Renal pelvis (tissue), 1 donor: ENCODE measurements at regions not wholly inside any gene's neighbourhood (a gene's known extent, or its start where the extent isn't known, plus 50 kb on each side); places are given as distances from the start of the nearest gene placed in this dataset.

Experiments used
- DNase-seq: peaks from one replicate; pipeline ENCODE4 v3.0.0-alpha.2; 2013

GRCh38 chr2:228649876-228650275 is 468.4 kb upstream of the SPHKAP start:
- DNase-seq: no peak

DNA sequence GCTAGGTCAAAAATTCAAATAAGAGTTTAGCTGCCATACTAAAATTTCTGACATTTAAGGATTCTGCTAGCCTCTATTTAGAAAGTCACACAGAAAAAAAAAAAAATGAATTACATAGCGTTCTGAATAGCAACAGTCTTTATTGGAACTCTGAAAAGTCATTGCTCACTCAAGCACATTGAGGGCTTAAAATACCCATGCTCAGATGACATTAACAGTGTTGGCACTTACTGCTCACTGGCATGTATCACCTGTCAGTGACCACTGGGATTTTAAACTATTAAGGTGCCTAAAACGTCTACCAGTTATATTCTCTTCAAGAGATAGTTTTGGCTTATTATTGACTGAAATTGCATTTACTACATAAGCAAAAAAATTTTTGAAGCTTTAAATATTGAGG is 468.0 kb upstream of the SPHKAP start:
- no peak for DNase-seq

DNA sequence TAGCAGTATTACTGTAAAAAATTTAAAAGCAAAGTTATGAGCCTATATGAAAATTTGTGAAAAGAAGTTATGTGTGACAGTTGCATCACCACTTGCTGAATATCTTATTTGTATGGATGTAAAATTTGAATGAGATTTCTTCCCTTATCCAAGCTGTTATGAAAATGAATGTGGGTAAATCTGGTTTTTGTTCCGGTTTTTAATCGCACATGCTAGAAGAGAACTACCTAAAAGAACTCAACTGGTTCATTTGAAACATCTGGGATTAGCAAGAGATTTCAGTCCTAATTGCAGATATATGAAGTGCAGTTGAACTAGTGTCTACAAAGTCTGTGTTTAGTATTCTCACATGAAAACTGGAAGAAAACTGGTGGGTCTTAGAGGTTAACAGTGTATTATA is 467.1 kb upstream of the SPHKAP start:
- no peak for DNase-seq

DNA sequence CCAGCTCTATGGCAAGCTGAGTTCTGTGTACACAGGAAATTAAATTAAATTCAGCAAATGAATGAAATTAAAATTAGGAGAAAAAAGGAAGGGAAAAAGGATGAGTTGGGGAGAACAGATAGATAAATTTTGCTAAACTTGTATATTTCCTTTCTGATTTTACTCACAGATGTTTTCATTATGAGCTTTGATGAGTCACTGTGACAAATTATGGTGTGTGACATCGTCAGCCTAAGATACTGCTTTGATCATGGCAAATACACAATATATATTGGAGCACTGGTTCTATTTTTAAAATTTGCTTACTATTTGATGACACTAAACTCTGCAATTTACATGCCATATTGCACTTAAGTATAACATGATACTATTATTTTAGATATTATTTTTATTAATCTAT is 464.6 kb upstream of the SPHKAP start:
- no peak for DNase-seq

GRCh38 chr2:228644199-228644598 is 462.7 kb upstream of the SPHKAP start:
- DNase-seq: no peak

DNA sequence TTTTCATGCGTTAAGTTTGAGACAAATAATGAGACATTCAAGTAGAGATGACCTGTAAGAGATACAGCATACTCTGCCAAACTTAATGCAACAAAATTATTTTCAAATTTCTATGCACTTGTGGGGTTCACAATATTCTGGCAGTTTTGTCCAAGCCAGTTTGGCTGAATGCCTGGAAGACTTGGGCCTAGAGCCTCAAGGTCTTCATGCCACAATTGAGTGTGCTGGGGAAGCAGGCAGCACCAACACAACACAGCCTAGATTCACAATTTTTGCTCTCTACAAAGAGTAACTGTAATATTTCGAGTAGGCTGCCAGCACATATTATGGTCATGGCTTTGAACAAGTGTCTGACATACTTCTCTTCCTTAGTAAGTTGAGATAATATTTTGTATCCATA is 461.4 kb upstream of the SPHKAP start:
- no peak for DNase-seq

- no peak for DNase-seq
These were observed 449.3 kb upstream of the SPHKAP start for GRCh38 chr2:228630786-228631185.

GRCh38 chr2:228629251-228629650 is 447.8 kb upstream of the SPHKAP start:
- DNase-seq: no peak

DNA sequence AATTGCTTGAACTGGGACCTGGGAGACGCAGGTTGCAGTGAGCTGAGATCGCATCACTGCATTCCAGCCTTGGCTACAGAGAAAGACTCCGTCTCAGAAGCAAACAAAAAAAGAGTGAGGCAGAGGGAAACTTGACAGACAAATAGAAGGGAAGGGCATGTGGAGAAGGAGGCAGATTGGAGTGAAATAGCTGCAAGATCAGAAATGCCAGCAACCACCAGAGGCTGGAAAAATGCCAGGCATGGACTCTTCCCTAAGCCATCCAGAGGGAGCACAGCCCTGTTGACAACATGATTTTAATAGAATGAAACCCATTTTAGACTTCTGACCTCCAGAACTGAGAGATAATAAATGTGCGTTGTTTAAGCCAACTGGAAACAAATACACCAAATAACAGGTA is 447.2 kb upstream of the SPHKAP start:
- DNase-seq: no peak

GRCh38 chr2:228627510-228627909 is 446.0 kb upstream of the SPHKAP start:
- no peak for DNase-seq

- no peak for DNase-seq
These were observed 444.0 kb upstream of the SPHKAP start for GRCh38 chr2:228625481-228625880.

DNA sequence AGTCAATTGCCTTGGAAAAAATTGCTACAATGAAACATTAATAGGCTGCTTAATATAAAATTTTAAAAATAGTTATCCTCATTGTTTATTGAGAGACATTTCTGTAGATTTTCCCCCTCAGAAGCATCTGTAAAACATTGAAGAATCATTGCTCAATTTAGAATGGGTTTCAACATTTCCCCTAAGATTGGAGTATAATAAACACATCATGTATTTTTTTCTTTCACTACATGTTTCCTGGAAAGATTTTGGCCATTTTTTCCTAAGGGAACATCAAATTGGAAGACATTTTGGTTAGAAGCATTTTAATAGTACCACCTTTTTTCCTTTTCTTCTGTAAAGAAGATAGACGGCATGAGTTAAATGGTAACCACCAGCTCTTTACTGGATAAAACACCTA is 443.2 kb upstream of the SPHKAP start:
- DNase-seq: no peak

DNA sequence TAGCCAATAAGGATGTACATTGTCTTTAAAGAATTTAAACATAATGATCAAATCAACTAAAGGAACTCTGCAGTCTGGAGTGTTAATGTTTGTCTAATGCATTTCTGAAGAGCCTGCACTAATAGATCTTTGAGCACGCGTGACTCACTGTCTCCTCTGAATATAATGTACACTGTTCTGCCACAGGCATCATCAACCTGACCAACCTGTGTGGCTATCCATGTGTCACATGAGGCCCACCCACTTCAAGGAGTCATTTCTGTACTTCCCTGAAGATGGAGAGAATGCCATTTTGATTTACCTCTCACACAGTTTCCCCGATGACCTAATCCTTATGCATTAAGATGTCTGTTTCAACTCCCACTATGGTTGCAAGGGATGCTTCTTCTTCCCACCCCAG is 434.0 kb upstream of the SPHKAP start:
- no peak for DNase-seq

GRCh38 chr2:228614741-228615140 is 433.3 kb upstream of the SPHKAP start:
- no peak for DNase-seq

- DNase-seq: no peak
These were observed 431.8 kb upstream of the SPHKAP start for GRCh38 chr2:228613133-228613850.

DNA sequence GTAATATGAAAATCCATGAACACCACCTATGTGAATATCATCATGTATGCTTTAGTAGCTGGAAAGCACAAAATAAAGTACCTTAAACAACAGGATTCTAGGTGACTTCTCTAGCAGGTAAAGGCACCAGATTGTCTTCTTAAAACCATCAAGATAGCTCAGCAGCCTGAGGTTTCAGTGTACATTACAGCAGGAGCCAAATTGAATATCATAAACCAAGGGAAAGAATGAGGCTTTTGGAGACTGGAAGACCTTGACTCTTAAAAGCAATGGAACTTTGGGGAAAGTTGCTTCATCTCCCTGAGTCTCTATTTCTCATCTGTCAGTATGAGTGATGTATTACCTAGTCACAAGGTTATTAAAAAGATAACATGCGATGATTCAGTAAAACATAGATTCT is 429.7 kb upstream of the SPHKAP start:
- no peak for DNase-seq

DNA sequence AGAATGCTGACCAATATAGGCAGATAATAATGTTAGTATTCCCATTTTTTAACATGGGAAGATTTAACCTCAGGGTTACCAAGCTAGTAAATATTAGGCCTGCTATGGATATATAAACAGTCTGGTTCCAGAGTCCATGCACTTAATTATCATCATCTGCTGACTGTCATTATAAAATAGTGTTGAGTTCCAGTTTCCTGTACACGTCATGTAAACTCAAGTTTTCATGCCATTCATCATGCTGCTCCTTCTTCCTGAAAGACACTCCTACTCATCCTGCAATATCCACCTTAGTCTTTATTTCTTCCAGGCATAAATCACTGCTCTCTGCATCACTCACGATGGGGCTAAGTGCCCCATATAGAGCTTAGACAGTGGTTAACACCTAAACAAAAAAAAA is 420.8 kb upstream of the SPHKAP start:
- no peak for DNase-seq

- DNase-seq: no peak
These were observed 418.8 kb upstream of the SPHKAP start for GRCh38 chr2:228600265-228600664.

DNA sequence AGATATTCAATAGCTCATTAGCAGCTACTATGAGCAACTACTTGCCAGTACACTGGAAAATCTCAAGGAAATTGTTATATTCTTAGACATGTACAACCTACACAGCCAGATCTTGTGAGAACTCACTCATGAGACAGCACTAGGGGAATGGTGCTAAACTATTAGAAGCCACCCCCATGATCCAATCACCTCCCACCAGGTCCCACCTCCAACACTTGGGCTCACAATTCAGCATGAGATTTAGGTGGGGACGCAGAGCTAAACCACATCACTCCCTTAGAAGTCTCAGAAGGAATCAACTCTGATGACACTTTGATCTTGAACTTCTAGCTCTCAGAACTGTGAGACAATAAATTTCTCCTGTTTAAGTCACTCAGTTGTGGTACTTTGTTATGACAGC is 418.3 kb upstream of the SPHKAP start:
- DNase-seq: no peak

- no peak for DNase-seq
These were observed 417.8 kb upstream of the SPHKAP start for GRCh38 chr2:228599297-228599696.

DNA sequence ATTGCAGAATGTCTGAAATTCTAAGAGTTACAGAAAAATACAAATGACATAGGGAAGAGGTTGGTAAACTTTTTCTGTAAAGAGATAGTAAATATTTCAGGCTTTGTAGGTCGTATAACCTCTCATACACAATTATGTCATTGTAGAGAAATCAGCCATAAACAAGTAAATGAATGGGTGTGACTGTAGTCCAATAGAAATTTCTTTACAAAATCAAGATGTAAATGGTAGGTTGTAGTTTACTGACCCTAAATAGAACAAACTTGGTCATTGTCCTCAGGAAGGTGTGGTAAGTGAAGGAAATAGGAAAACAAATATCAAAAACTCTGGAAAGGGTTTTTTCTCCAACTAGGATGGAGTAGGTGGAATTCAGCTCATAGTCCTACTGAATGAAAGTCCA is 415.5 kb upstream of the SPHKAP start:
- no peak for DNase-seq

GRCh38 chr2:228594012-228594411 is 412.5 kb upstream of the SPHKAP start:
- no peak for DNase-seq

- no peak for DNase-seq
These were observed 411.4 kb upstream of the SPHKAP start for GRCh38 chr2:228592925-228593324.

GRCh38 chr2:228590681-228591080 is 409.2 kb upstream of the SPHKAP start:
- no peak for DNase-seq

DNA sequence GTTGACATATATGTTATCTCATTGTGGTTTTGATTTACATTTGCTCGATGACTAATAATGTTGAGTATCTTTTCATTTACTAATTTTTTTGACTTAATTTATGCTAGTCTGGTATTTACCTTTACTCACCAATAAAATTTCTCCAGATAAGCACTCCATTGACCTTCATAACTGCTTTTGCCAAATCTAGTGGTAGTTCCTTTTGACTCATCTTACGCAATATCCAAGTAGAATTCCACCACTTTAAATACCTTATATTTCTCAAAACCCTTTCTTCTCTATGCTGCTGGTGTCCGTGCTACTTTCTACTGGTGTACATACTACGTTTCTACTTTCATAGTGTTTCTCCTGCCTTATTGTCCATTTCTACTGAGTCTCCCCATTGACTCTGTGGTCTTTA is 407.6 kb upstream of the SPHKAP start:
- no peak for DNase-seq
